ENCODE measurements at regions not wholly inside any gene's neighbourhood (a gene's known extent, or its start where the extent isn't known, plus 50 kb on each side); places are given as distances from the start of the nearest gene placed in this dataset.

DNA sequence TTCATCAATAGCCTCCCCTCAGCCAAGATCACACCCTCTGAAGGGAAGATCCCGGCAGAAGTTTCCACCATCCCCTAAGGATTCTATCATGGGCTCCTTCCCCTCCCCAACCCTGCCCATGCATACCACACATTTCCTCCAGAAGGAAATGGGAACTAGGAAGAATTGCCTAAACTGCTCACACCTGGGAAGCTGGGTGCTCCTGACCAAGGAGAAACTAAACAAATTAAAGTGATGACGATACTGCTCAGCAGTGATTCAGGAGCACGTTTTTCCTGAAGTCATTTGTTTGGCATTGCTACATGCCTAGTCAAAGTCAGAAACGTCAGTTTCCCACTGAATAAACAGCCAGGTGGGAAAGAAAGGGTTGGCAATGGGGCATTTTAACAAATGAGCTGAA, 136.1 kb upstream of the CDYL start:
- H3K27me3 ChIP-seq (ENCODE audit: control insufficient read depth in 2 of 2, insufficient read depth in 2 of 2, low read length in 2 of 2), result no peaks in the 10 kb centered on the region
- H3K4me1 ChIP-seq (ENCODE audit: control insufficient read depth, extremely low read depth, insufficient read depth, low read length), result peaks cover 11% of the 10 kb centered on the region
- H2AFZ ChIP-seq (ENCODE audit: low read depth, low read length), result peak overlapping the region; percentile 23
- DNase-seq (ENCODE audit: low read depth, low spot score) (peak; percentile 70), FAIRE-seq (no peak)
- H3K4me3 ChIP-seq (replicated peaks in 1 of 3; ENCODE audit: insufficient read depth in 1 of 3, low read depth in 1 of 3, low read length in 3 of 3), result no peak overlapping the region
- no peak overlapping the region for H3K9ac ChIP-seq (replicated peaks; ENCODE audit: extremely low read depth, insufficient read depth, low read length)
- dilution Hi-C loops (cut with MboI; ENCODE audit: extremely low pct_ligation_motif_present, low sequenced_read_pairs) (no loop called here), intact Hi-C loops (cut with micrococcal nuclease) (loop anchor here (2.0 kb wide), 1 partner anchor 33 kb away; no protein-coding TSS in a partner anchor)
- BruUV-seq (replicated peaks), result no TSS peak
- peak; percentile 58 for TF ChIP-seq JUN (IDR thresholded peaks at IDR 0.05; ENCODE audit: borderline replicate concordance, insufficient read depth, insufficient read length, low read depth)
- TF ChIP-seq POLR2AphosphoS5 (IDR thresholded peaks at IDR 0.05; ENCODE audit: insufficient read depth, low read depth, low read length), result no peak
- no peak for TF ChIP-seq GATA2 (IDR thresholded peaks at IDR 0.05; ENCODE audit: insufficient read depth, insufficient read length, low read depth, low read length)
- no peak for TF ChIP-seq POLR2A (IDR thresholded peaks at IDR 0.05; ENCODE audit: low read depth, low read length)
- TF ChIP-seq EZH2 (IDR thresholded peaks at IDR 0.05; ENCODE audit: borderline replicate concordance, low read depth, low read length, severe bottlenecking), result no peak
- no peak for TF ChIP-seq MYC (IDR thresholded peaks at IDR 0.05; ENCODE audit: low read depth, low read length)
- TF ChIP-seq, protein P1, sequence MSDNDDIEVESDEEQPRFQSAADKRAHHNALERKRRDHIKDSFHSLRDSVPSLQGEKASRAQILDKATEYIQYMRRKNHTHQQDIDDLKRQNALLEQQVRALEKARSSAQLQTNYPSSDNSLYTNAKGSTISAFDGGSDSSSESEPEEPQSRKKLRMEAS (IDR thresholded peaks at IDR 0.05; ENCODE audit: insufficient read depth, insufficient read length), result no peak
- peak; percentile 19 for TF ChIP-seq FOS (IDR thresholded peaks at IDR 0.05; ENCODE audit: borderline replicate concordance, insufficient read depth, low read length)
- TF ChIP-seq, protein P2, sequence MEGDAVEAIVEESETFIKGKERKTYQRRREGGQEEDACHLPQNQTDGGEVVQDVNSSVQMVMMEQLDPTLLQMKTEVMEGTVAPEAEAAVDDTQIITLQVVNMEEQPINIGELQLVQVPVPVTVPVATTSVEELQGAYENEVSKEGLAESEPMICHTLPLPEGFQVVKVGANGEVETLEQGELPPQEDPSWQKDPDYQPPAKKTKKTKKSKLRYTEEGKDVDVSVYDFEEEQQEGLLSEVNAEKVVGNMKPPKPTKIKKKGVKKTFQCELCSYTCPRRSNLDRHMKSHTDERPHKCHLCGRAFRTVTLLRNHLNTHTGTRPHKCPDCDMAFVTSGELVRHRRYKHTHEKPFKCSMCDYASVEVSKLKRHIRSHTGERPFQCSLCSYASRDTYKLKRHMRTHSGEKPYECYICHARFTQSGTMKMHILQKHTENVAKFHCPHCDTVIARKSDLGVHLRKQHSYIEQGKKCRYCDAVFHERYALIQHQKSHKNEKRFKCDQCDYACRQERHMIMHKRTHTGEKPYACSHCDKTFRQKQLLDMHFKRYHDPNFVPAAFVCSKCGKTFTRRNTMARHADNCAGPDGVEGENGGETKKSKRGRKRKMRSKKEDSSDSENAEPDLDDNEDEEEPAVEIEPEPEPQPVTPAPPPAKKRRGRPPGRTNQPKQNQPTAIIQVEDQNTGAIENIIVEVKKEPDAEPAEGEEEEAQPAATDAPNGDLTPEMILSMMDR (IDR thresholded peaks at IDR 0.05; ENCODE audit: extremely low read depth in 1 of 2, insufficient read depth in 1 of 2, low read depth in 1 of 2, low read length in 2 of 2), result no peak
- H4K20me1 ChIP-seq (replicated peaks; ENCODE audit: control insufficient read depth, extremely low read depth, insufficient read depth, low read length), result no peaks in the 10 kb centered on the region
- CTCF ChIA-PET, result interaction anchor here (1.0 kb wide), 1 partner anchor 27 kb away, joined by 3 read pairs; no protein-coding TSS in a partner anchor
- no peak overlapping the region for H3K4me2 ChIP-seq (ENCODE audit: insufficient read depth, low read length)
- POLR2A ChIA-PET, result no interaction called here
- H3K27ac ChIP-seq (ENCODE audit: insufficient read depth, low read depth, low read length), result no peak overlapping the region
- no peaks in the 10 kb centered on the region for H3K79me2 ChIP-seq (ENCODE audit: control insufficient read depth, insufficient read depth, low read length)
- H3K9me1 ChIP-seq (replicated peaks; ENCODE audit: control insufficient read depth, extremely low read depth, insufficient read depth, low read length), result no peaks in the 10 kb centered on the region
- H3K9me3 ChIP-seq (replicated peaks; ENCODE audit: control insufficient read depth, insufficient read depth, low read length), result no peaks in the 10 kb centered on the region
- H3K36me3 ChIP-seq (ENCODE audit: control insufficient read depth in 2 of 2, extremely low read depth in 1 of 2, insufficient read depth in 2 of 2, low read length in 2 of 2), result no peaks in the 10 kb centered on the region
